Breast epithelium (tissue), 4 donors: ENCODE measurements at regions not wholly inside any gene's neighbourhood (a gene's known extent, or its start where the extent isn't known, plus 50 kb on each side); places are given as distances from the start of the nearest gene placed in this dataset.

ENCODE experiments used
- DNase-seq, 2 donors: peaks; one replicate each; pipeline ENCODE4 v3.0.0-alpha.2; 2019; ENCODE audit warnings: low spot score in 2 of 2
- H3K27ac ChIP-seq, 2 donors: fragments of 200-600 bp; sonication (generic) in 1 of 2; one replicate each; pipeline ENCODE4 v1.5.1; 2016 to 2019; ENCODE audit warnings: mild to moderate bottlenecking in 1 of 2
- H3K27me3 ChIP-seq, 2 donors: fragments of 200-600 bp; sonication (generic) in 1 of 2; one replicate each; pipeline versions ENCODE4 v1.5.1 to v1.6.0; 2017 to 2019; ENCODE audit warnings: control low read depth in 1 of 2, mild to moderate bottlenecking in 1 of 2
- H3K36me3 ChIP-seq: fragments of 200-600 bp; one replicate; pipeline ENCODE4 v1.5.1; 2019
- H3K4me1 ChIP-seq, 2 donors: fragments of 200-600 bp; sonication (generic); one replicate each; pipeline ENCODE4 v1.5.1; 2016 to 2019; ENCODE audit warnings: control low read depth in 1 of 2
- H3K4me3 ChIP-seq, 3 donors: fragments of 200-600 bp; sonication (generic); 1 replicate in 2 of 3; 2 replicates in 1 of 3; pipeline ENCODE4 v1.5.1; 2016 to 2019; ENCODE audit warnings: mild to moderate bottlenecking in 3 of 3, moderate library complexity in 2 of 3
- H3K9me3 ChIP-seq, 2 donors: fragments of 200-600 bp; sonication (generic) in 1 of 2; one replicate each; pipeline ENCODE4 v1.5.1; 2016 to 2019; ENCODE audit warnings: control low read depth in 1 of 2
- POLR2A ChIP-seq: fragments of 450-650 bp; IDR thresholded peaks from one replicate; pipeline ENCODE4 v1.6.1; 2016; ENCODE audit warnings: antibody characterized with exemption, mild to moderate bottlenecking, moderate library complexity
- POLR2AphosphoS5 ChIP-seq, 3 donors: sonication (generic); formaldehyde crosslinking; IDR thresholded peaks; one replicate each; pipeline ENCODE4 v1.6.1; 2017; ENCODE audit warnings: antibody characterized with exemption in 3 of 3
- intact Hi-C: fragments of 100-400 bp; cut with DNase I; formaldehyde crosslinking; loops from one replicate; pipeline ENCODE4 v1.15.1; 2023; ENCODE audit warnings: low total_unique reads
- TF ChIP-seq, protein P1 (sequence below), 3 donors: fragments of 450-650 bp; IDR thresholded peaks; one replicate each; pipeline ENCODE4 v1.5.1; 2016 to 2017; ENCODE audit warnings: antibody characterized with exemption in 3 of 3, mild to moderate bottlenecking in 3 of 3, moderate library complexity in 3 of 3

DNA sequence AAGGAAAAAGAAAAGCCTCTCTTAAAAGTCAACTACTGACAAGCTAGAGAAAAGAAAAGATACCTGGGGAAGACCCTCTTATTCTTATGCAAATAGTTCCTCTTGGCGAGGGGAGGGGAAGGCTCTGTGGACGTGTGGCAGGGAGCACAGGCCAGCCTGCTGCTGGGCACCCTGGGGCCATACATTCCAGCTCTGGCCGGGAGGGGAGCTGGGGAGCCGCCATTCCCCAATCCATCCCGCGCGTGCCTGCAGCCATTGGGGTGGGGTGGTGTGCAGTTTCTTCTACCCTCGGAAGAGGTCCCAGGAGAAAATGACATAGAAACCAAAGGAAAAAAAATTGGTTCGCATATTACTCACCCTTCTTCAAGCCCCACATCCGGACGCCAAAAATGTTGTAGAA, 1496.4 kb downstream of the RPA4 start:
- Histone ChIP-seq H3K4me3 (no peak overlapping the region), H3K36me3 (no peaks in the 10 kb centered on the region), H3K27me3 (no peaks in the 10 kb centered on the region), H3K4me1 (no peaks in the 10 kb centered on the region), H3K27ac (no peak overlapping the region), H3K9me3 (peaks cover 0 to 53% of the 10 kb centered on the region in 2 donors)
- DNase-seq, result no peak
- intact Hi-C loops, result no loop called here
- no peak for TF ChIP-seq POLR2A
- no peak for TF ChIP-seq POLR2AphosphoS5 (IDR thresholded peaks at IDR 0.05)
- TF ChIP-seq, protein P1, sequence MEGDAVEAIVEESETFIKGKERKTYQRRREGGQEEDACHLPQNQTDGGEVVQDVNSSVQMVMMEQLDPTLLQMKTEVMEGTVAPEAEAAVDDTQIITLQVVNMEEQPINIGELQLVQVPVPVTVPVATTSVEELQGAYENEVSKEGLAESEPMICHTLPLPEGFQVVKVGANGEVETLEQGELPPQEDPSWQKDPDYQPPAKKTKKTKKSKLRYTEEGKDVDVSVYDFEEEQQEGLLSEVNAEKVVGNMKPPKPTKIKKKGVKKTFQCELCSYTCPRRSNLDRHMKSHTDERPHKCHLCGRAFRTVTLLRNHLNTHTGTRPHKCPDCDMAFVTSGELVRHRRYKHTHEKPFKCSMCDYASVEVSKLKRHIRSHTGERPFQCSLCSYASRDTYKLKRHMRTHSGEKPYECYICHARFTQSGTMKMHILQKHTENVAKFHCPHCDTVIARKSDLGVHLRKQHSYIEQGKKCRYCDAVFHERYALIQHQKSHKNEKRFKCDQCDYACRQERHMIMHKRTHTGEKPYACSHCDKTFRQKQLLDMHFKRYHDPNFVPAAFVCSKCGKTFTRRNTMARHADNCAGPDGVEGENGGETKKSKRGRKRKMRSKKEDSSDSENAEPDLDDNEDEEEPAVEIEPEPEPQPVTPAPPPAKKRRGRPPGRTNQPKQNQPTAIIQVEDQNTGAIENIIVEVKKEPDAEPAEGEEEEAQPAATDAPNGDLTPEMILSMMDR (IDR thresholded peaks at IDR 0.05), result no peak

DNA sequence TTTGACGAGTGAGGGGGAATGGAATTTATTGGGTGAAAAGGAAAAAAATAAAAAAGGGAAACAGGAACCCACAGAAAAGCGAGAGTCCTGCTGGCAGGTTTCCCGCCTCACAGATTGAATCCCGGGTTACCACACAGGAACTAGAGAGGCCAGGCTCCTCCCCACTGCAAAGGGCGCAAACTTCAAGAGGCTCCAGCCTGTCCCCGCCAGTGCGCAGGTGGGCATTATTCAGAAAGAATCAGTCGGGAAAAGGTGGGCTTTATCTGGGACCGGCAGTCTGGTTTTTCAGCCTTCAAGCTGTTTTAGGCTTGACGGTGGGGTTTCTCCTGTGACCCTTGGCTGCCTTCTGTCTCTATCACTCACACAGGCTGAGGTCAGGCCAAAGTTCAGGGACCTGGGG, 1496.8 kb downstream of the RPA4 start:
- TF ChIP-seq, protein P1 (IDR thresholded peaks at IDR 0.05), result no peak
- TF ChIP-seq POLR2AphosphoS5 (IDR thresholded peaks at IDR 0.05) (no peak), POLR2A (no peak)
- Histone ChIP-seq H3K36me3 (no peaks in the 10 kb centered on the region), H3K9me3 (peaks cover 0 to 52% of the 10 kb centered on the region in 2 donors), H3K4me3 (no peak overlapping the region), H3K27ac (no peak overlapping the region), H3K4me1 (no peaks in the 10 kb centered on the region), H3K27me3 (no peaks in the 10 kb centered on the region)
- no peak for DNase-seq
- intact Hi-C loops, result no loop called here

DNA sequence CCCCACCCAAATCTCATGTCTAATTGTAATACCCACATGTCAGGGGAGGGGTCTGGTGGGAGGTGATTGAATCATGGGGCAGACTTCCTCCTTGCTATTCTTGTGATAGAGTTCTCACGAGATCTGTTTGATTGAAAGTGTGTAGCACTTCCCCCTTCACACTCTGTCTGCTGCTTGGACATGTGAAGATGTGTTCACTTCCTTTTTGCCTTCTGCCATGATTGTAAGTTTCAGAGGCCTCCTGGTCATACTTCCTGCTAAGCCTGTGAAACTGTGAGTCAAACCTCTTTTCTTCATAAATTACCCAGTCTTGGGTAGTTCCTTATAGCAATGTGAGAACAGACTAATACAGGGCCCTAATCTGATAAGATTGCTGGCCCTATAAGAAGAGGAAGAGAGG, 1514.8 kb downstream of the RPA4 start:
- H3K27ac ChIP-seq, result no peak overlapping the region
- intact Hi-C loops, result no loop called here
- H3K27me3 ChIP-seq, result peaks cover 0 to 9% of the 10 kb centered on the region in 2 donors
- no peak overlapping the region for H3K4me3 ChIP-seq
- no peak for DNase-seq
- no peaks in the 10 kb centered on the region for H3K36me3 ChIP-seq
- H3K4me1 ChIP-seq, result no peaks in the 10 kb centered on the region
- peaks cover 0 to 6% of the 10 kb centered on the region in 2 donors for H3K9me3 ChIP-seq
- TF ChIP-seq, protein P1 (IDR thresholded peaks at IDR 0.05), result no peak

DNA sequence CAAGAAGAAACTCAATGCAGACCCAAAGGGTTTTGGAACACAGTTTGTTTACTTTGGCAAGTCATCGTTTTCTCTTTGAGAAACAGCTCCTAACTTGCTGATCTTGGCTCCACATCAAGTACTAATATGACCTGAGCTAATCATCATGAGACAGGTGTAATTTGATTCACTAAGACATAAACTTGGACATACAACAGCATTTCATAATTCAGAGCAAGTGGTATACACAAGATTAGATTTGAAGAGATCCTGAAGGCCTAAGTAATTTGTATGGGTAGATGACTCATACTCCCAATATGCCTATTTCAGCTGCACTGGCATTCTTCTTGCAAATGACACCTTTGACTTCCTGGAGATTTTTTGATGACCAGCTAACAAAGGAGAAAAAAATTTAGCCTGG, 1521.7 kb downstream of the RPA4 start:
- Histone ChIP-seq H3K36me3 (peaks cover 4% of the 10 kb centered on the region), H3K27me3 (peaks cover 0 to 12% of the 10 kb centered on the region in 2 donors), H3K4me3 (no peak overlapping the region), H3K27ac (no peak overlapping the region), H3K4me1 (no peaks in the 10 kb centered on the region), H3K9me3 (peaks cover 0 to 7% of the 10 kb centered on the region in 2 donors)
- intact Hi-C loops, result no loop called here
- DNase-seq, result no peak
- no peak for TF ChIP-seq POLR2AphosphoS5 (IDR thresholded peaks at IDR 0.05)
- TF ChIP-seq, protein P1 (IDR thresholded peaks at IDR 0.05), result no peak
- TF ChIP-seq POLR2A, result no peak

DNA sequence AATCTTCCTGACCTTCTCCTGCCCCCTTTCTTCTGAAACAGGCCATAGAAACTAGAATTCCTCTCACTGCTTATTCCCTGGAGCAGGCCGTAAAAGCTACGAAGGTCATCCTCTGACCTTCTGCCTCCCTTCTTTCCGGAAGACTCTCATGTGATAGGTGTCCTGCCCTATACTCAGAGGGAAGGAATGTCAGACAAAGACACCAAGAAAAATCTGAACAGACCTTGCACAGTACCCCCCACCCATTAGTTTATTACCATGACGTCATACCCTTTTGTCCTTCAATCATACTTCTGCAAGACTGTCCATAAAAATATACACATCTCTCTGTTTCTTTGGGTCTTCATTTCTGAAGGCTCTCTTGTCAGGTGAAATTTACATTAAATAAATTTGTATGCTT, 1523.9 kb downstream of the RPA4 start:
- peaks cover 0 to 7% of the 10 kb centered on the region in 2 donors for H3K9me3 ChIP-seq
- H3K27me3 ChIP-seq, result peaks cover 0 to 16% of the 10 kb centered on the region in 2 donors
- intact Hi-C loops, result no loop called here
- no peak overlapping the region for H3K27ac ChIP-seq
- DNase-seq, result no peak
- no peaks in the 10 kb centered on the region for H3K4me1 ChIP-seq
- TF ChIP-seq POLR2AphosphoS5 (IDR thresholded peaks at IDR 0.05), result no peak
- TF ChIP-seq POLR2A, result no peak
- TF ChIP-seq, protein P1 (IDR thresholded peaks at IDR 0.05), result no peak
- peaks cover 4% of the 10 kb centered on the region for H3K36me3 ChIP-seq
- no peak overlapping the region for H3K4me3 ChIP-seq
